GM12878 (cell line): ENCODE measurements at regions not wholly inside any gene's neighbourhood (a gene's known extent, or its start where the extent isn't known, plus 50 kb on each side); places are given as distances from the start of the nearest gene placed in this dataset.

Experiments used
- CEBPB ChIP-seq, 2 experiments: fragments of 150-350 bp in 1 of 2; IDR thresholded peaks; 2 replicates each; pipeline ENCODE4 v1.6.1; 2012 to 2014; ENCODE audit warnings: low read depth in 2 of 2, low read length in 2 of 2, borderline replicate concordance in 1 of 2, inconsistent platforms in 1 of 2
- GABPA ChIP-seq: IDR thresholded peaks from 2 replicates; pipeline ENCODE4 v1.6.1; 2014; ENCODE audit warnings: antibody characterized with exemption, low read depth, mild to moderate bottlenecking, inconsistent platforms
- LARP7 ChIP-seq: fragments of 450-650 bp; IDR thresholded peaks from 2 replicates; pipeline ENCODE4 v1.6.1; 2017; ENCODE audit warnings: mild to moderate bottlenecking
- NFIC ChIP-seq: IDR thresholded peaks from 2 replicates; pipeline ENCODE4 v1.6.1; 2012; ENCODE audit warnings: low read depth, mild to moderate bottlenecking, inconsistent platforms, low read length, moderate library complexity
- POLR2A ChIP-seq: IDR thresholded peaks from 2 replicates; pipeline ENCODE4 v1.6.1; 2011; ENCODE audit warnings: low read depth, mild to moderate bottlenecking, low read length
- POLR2AphosphoS5 ChIP-seq: IDR thresholded peaks from 2 replicates; pipeline ENCODE4 v1.6.1; 2011; ENCODE audit warnings: mild to moderate bottlenecking, low read length, inconsistent platforms
- RCOR1 ChIP-seq: conservative IDR thresholded peaks from 2 replicates; pipeline ENCODE4 v1.6.1; 2012; ENCODE audit warnings: low read depth, low read length, improper control_type of control experiment
- SP1 ChIP-seq: IDR thresholded peaks from one replicate; pipeline ENCODE4 v1.6.1; 2011; ENCODE audit warnings: low read depth, low read length
- TF ChIP-seq, protein P1 (sequence below), 3 experiments: IDR thresholded peaks in 2 of 3; conservative IDR thresholded peaks in 1 of 3; 2 replicates each; pipeline ENCODE4 v1.5.1; 2011; ENCODE audit warnings: low read depth in 3 of 3, low read length in 3 of 3, mild to moderate bottlenecking in 3 of 3, control low read depth in 2 of 3, moderate library complexity in 2 of 3, inconsistent platforms in 1 of 3, mixed read lengths in 1 of 3; ENCODE audit not compliant: control insufficient read depth in 2 of 3, insufficient read depth in 1 of 3; ENCODE audit errors: extremely low read depth in 1 of 3
- TF ChIP-seq, protein P2 (sequence below): IDR thresholded peaks from 2 replicates; pipeline ENCODE4 v1.6.1; 2012; ENCODE audit warnings: low read length, inconsistent platforms
- TF ChIP-seq, protein P3 (sequence below): IDR thresholded peaks from 2 replicates; pipeline ENCODE4 v1.6.1; 2012; ENCODE audit warnings: low read depth, low read length, improper control_type of control experiment
- TF ChIP-seq, protein P4 (sequence below): IDR thresholded peaks from 2 replicates; pipeline ENCODE4 v1.6.1; 2011; ENCODE audit warnings: mild to moderate bottlenecking, low read depth, low read length, moderate library complexity; ENCODE audit not compliant: insufficient replicate concordance

DNA sequence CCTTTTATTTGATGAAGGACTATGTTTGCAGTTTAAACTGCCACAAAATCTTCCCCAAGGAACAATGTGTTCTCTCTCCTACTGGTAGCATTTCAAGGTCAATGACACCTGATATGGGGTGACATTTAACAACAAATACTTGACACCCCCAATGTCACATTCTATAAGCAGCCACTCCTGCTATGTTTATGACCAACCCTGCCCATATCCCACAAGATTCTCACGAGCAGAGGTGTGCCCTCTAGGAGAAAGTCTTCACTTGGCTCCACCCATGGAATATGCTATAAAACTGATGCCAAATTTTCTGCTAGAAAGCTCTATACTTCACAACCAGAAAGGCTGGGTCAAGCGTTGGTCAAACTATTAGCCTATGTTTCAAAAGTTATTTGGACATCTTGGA is 105.6 kb upstream of the ARID2 start:
- TF ChIP-seq, protein P1, sequence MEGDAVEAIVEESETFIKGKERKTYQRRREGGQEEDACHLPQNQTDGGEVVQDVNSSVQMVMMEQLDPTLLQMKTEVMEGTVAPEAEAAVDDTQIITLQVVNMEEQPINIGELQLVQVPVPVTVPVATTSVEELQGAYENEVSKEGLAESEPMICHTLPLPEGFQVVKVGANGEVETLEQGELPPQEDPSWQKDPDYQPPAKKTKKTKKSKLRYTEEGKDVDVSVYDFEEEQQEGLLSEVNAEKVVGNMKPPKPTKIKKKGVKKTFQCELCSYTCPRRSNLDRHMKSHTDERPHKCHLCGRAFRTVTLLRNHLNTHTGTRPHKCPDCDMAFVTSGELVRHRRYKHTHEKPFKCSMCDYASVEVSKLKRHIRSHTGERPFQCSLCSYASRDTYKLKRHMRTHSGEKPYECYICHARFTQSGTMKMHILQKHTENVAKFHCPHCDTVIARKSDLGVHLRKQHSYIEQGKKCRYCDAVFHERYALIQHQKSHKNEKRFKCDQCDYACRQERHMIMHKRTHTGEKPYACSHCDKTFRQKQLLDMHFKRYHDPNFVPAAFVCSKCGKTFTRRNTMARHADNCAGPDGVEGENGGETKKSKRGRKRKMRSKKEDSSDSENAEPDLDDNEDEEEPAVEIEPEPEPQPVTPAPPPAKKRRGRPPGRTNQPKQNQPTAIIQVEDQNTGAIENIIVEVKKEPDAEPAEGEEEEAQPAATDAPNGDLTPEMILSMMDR (IDR thresholded peaks at IDR 0.05 in 2 of 3, conservative IDR thresholded peaks at IDR 0.05 in 1 of 3; ENCODE audit: control insufficient read depth in 2 of 3, extremely low read depth in 1 of 3, insufficient read depth in 1 of 3, low read depth in 3 of 3, low read length in 3 of 3): no peak
- TF ChIP-seq, protein P2, sequence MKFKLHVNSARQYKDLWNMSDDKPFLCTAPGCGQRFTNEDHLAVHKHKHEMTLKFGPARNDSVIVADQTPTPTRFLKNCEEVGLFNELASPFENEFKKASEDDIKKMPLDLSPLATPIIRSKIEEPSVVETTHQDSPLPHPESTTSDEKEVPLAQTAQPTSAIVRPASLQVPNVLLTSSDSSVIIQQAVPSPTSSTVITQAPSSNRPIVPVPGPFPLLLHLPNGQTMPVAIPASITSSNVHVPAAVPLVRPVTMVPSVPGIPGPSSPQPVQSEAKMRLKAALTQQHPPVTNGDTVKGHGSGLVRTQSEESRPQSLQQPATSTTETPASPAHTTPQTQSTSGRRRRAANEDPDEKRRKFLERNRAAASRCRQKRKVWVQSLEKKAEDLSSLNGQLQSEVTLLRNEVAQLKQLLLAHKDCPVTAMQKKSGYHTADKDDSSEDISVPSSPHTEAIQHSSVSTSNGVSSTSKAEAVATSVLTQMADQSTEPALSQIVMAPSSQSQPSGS: no peak
- TF ChIP-seq CEBPB (IDR thresholded peaks at IDR 0.05; ENCODE audit: borderline replicate concordance in 1 of 2, low read depth in 2 of 2, low read length in 2 of 2) (no peak), SP1 (no peak), NFIC (no peak), POLR2AphosphoS5 (no peak), POLR2A (no peak), LARP7 (no peak), RCOR1 (no peak), GABPA (no peak)
- TF ChIP-seq, protein P3, sequence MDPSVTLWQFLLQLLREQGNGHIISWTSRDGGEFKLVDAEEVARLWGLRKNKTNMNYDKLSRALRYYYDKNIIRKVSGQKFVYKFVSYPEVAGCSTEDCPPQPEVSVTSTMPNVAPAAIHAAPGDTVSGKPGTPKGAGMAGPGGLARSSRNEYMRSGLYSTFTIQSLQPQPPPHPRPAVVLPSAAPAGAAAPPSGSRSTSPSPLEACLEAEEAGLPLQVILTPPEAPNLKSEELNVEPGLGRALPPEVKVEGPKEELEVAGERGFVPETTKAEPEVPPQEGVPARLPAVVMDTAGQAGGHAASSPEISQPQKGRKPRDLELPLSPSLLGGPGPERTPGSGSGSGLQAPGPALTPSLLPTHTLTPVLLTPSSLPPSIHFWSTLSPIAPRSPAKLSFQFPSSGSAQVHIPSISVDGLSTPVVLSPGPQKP: no peak
- TF ChIP-seq, protein P4, sequence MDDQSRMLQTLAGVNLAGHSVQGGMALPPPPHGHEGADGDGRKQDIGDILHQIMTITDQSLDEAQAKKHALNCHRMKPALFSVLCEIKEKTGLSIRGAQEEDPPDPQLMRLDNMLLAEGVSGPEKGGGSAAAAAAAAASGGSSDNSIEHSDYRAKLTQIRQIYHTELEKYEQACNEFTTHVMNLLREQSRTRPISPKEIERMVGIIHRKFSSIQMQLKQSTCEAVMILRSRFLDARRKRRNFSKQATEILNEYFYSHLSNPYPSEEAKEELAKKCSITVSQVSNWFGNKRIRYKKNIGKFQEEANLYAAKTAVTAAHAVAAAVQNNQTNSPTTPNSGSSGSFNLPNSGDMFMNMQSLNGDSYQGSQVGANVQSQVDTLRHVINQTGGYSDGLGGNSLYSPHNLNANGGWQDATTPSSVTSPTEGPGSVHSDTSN: no peak
